K562 (cell line): ENCODE measurements at regions not wholly inside any gene's neighbourhood (a gene's known extent, or its start where the extent isn't known, plus 50 kb on each side); places are given as distances from the start of the nearest gene placed in this dataset.

Experiments
- BMI1 ChIP-seq: fragments of 150-350 bp; IDR thresholded peaks from 2 replicates; pipeline ENCODE4 v1.6.1; 2014; ENCODE audit warnings: low read length
- ELF2 ChIP-seq: fragments of 250-450 bp; sonication (Bioruptor Pico); IDR thresholded peaks from 2 replicates; pipeline ENCODE4 v1.5.0; 2021; ENCODE audit warnings: mild to moderate bottlenecking
- ELK3 ChIP-seq: fragments of 450-650 bp; formaldehyde crosslinking; IDR thresholded peaks from 2 replicates; pipeline ENCODE4 v1.4.0; 2020; ENCODE audit warnings: mild to moderate bottlenecking
- FOSL1 ChIP-seq: fragments of 200-800 bp; sonication (Bioruptor generic); conservative IDR thresholded peaks from 2 replicates; pipeline ENCODE4 v1.6.1; 2016; ENCODE audit warnings: missing genetic modification characterization, missing compliant biosample characterization
- GABPB2 ChIP-seq: fragments of 250-450 bp; sonication (Bioruptor Pico); conservative IDR thresholded peaks from 2 replicates; pipeline ENCODE4 v1.5.1; 2021; ENCODE audit warnings: mild to moderate bottlenecking
- HDAC2 ChIP-seq: fragments of 450-650 bp; IDR thresholded peaks from 2 replicates; pipeline ENCODE4 v1.6.1; 2016; ENCODE audit warnings: mild to moderate bottlenecking
- HNRNPH1 ChIP-seq: fragments of 200-400 bp; formaldehyde crosslinking; optimal IDR thresholded peaks from 2 replicates; pipeline ENCODE3; 2017; ENCODE audit warnings: low read depth, mild to moderate bottlenecking, low read length, moderate library complexity
- HSF4 ChIP-seq: fragments of 250-450 bp; sonication (Bioruptor Pico); IDR thresholded peaks from 2 replicates; pipeline ENCODE4 v2.1.2; 2022; ENCODE audit warnings: mild to moderate bottlenecking, moderate library complexity, borderline replicate concordance
- SMAD4 ChIP-seq: fragments of 250-450 bp; sonication (Bioruptor Pico); conservative IDR thresholded peaks from 2 replicates; pipeline ENCODE4 v1.8.0; 2021; ENCODE audit warnings: inconsistent platforms, mild to moderate bottlenecking, moderate library complexity
- STAG1 ChIP-seq: sonication (generic); formaldehyde crosslinking; IDR thresholded peaks from 2 replicates; pipeline ENCODE4 v1.5.0; 2020; ENCODE audit warnings: missing genetic modification reagents, borderline replicate concordance
- STAT5B ChIP-seq: fragments of 250-450 bp; sonication (Bioruptor Pico); IDR thresholded peaks from 2 replicates; pipeline ENCODE4 v1.8.0; 2021; ENCODE audit warnings: mild to moderate bottlenecking, inconsistent platforms
- USF1 ChIP-seq: sonication (generic); formaldehyde crosslinking; IDR thresholded peaks from 2 replicates; pipeline ENCODE4 v1.9.0; 2022; ENCODE audit warnings: mild to moderate bottlenecking, missing genetic modification reagents
- ZNF609 ChIP-seq: sonication (generic); formaldehyde crosslinking; IDR thresholded peaks from 2 replicates; pipeline ENCODE4 v1.8.1; 2023; ENCODE audit warnings: missing genetic modification reagents, mild to moderate bottlenecking, borderline replicate concordance

- no peak for TF ChIP-seq STAT5B (CRISPR knock-in tag)
- TF ChIP-seq HNRNPH1: no peak
- no peak for TF ChIP-seq ELK3 (CRISPR knock-in tag)
- TF ChIP-seq ZNF609 (CRISPR knock-in tag): no peak
- TF ChIP-seq GABPB2 (CRISPR knock-in tag): no peak
- no peak for TF ChIP-seq STAG1 (CRISPR knock-in tag)
- TF ChIP-seq USF1: no peak
- TF ChIP-seq BMI1: no peak
- no peak for TF ChIP-seq HSF4 (CRISPR knock-in tag)
- no peak for TF ChIP-seq SMAD4 (CRISPR knock-in tag)
- no peak for TF ChIP-seq FOSL1 (tag)
- TF ChIP-seq HDAC2: no peak
- no peak for TF ChIP-seq ELF2
Observed at GRCh38 chr5:42360056-42360455, 63.2 kb upstream of the GHR start (continued).
